Omental fat pad (tissue), 3 donors: ENCODE measurements at regions not wholly inside any gene's neighbourhood (a gene's known extent, or its start where the extent isn't known, plus 50 kb on each side); places are given as distances from the start of the nearest gene placed in this dataset. TPM values are rescaled to one million over a fixed set of nuclear protein-coding genes. Genes with fewer than 3 reads are reported as not detected.

ENCODE experiments used
- ATAC-seq: fragments of 150-250 bp; one replicate; pipeline ENCODE4 v1.9.1; 2016; ENCODE audit warnings: mild to moderate bottlenecking, moderate library complexity; ENCODE audit not compliant: low FRiP score
- DNase-seq: peaks from one replicate; pipeline ENCODE4 v3.0.0-alpha.2; 2019; ENCODE audit warnings: low spot score
- small RNA-seq: library from RNA; depleted of rRNA; stranded (forward); fragments of <200 nt; gene quantifications from one replicate; pipeline ENCODE3, GENCODE V24; 2016
- TF ChIP-seq, protein P1 (sequence below), 3 donors: fragments of 450-650 bp; IDR thresholded peaks; one replicate each; pipeline ENCODE4 v1.5.1; 2016 to 2017; ENCODE audit warnings: antibody characterized with exemption in 3 of 3, mild to moderate bottlenecking in 3 of 3, moderate library complexity in 2 of 3

DNA sequence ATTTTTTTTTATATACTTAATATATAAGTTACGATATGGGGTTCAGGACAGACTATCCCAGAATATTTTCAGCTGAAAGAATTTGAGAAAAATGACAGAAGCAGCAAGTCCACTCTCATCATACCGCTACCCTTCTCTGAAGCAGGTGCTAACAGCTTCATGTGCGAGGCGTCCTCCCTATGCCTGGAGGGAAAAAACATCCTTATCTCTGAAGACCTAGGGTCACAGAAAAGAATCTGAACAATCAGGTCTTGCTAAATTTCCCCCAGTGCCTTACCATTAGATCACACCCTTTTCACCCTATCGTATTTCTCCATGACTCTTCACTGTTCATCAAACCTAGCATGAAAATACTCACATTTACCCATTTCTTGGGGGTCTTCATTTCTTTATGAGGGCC lies 51.9 kb upstream of the CREB1 start:
- DNase-seq, result no peak
- no peak for ATAC-seq
- TF ChIP-seq, protein P1, sequence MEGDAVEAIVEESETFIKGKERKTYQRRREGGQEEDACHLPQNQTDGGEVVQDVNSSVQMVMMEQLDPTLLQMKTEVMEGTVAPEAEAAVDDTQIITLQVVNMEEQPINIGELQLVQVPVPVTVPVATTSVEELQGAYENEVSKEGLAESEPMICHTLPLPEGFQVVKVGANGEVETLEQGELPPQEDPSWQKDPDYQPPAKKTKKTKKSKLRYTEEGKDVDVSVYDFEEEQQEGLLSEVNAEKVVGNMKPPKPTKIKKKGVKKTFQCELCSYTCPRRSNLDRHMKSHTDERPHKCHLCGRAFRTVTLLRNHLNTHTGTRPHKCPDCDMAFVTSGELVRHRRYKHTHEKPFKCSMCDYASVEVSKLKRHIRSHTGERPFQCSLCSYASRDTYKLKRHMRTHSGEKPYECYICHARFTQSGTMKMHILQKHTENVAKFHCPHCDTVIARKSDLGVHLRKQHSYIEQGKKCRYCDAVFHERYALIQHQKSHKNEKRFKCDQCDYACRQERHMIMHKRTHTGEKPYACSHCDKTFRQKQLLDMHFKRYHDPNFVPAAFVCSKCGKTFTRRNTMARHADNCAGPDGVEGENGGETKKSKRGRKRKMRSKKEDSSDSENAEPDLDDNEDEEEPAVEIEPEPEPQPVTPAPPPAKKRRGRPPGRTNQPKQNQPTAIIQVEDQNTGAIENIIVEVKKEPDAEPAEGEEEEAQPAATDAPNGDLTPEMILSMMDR (IDR thresholded peaks at IDR 0.05), result no peak

DNA sequence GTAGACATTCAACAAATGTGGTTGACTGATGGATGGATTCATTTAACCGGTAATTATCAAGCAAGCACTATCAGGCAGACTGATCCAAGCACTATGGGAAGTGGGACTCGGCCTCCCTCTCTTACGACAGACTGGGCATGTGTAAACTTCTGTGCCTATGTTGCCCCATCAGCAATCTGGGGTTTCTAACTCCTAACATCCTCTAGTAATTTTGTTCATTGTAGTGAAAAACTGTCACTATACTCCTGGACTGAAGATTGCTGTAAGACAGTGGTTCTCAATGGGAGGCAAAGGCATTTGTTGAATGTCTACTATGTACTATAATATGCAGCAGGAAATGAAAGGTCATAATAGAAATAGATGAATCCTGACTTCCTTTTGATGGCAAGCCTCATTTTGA lies 51.2 kb upstream of the CREB1 start:
- DNase-seq, result no peak
- no peak for ATAC-seq
- TF ChIP-seq, protein P1 (IDR thresholded peaks at IDR 0.05), result no peak

DNA sequence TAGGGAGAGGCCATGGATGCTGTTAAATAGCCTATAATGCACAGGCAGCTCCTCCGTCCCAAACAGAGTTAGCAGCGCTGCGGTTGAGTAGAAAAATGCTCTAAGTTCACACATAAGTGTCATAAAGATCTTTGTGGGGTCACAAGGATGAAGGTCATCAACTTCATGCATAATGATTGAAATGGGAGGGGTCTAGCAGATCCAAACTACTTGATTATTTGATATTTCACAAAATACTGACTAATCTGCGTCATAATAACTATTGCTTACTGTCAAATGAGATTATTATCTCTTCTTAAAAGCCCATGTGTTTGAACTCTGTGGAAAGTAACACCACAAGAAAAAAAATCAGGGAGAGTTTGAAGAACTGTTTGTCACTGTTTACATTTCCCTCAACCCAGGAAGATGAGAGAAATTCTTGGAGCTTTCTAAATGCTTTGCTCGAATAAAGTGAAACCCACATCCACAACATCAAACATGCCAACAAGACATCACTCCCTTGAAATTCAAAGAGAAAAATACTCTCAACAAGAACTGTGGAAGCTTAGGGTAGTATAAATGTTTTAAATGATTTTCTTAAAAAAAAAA lies 50.5 kb upstream of the CREB1 start:
- ATAC-seq (no peak), DNase-seq (no peak)
- TF ChIP-seq, protein P1 (IDR thresholded peaks at IDR 0.05), result no peak

Small RNA genes in the stretch of these regions (small RNA-seq; reads per million reads assigned to genes)
- gene MIR1302-4, result not detected
